HEK293 (cell line): ENCODE measurements at regions not wholly inside any gene's neighbourhood (a gene's known extent, or its start where the extent isn't known, plus 50 kb on each side); places are given as distances from the start of the nearest gene placed in this dataset.

ENCODE experiments used
- CTCF ChIA-PET: fragments of 350-600 bp; formaldehyde crosslinking; extraction: SDS; loops from one replicate; lab custom pipeline; 2021; ENCODE audit warnings: antibody characterized with exemption; lab: Yijun Ruan, JAX
- POLR2A ChIA-PET: fragments of 300-600 bp; formaldehyde crosslinking; extraction: SDS; loops from one replicate; lab custom pipeline; 2020; ENCODE audit warnings: antibody characterized with exemption, inconsistent platforms; lab: Yijun Ruan, JAX
- H3K27ac ChIP-seq: fragments of 200-500 bp; sonication (Bioruptor generic); 2 replicates; pipeline ENCODE4 v1.5.1; 2014; ENCODE audit warnings: low read depth, low read length, control low read depth, inconsistent platforms; ENCODE audit errors: extremely low read depth
- H3K36me3 ChIP-seq, 2 experiments: fragments of 200-500 bp in 1 of 2; sonication (Bioruptor generic) in 1 of 2; 1 replicate in 1 of 2; 2 replicates in 1 of 2; pipeline ENCODE4 v1.5.1; 2014 to 2017; ENCODE audit warnings: inconsistent platforms in 2 of 2, low read length in 2 of 2; ENCODE audit not compliant: control insufficient read depth in 2 of 2, insufficient read depth in 1 of 2
- H3K4me1 ChIP-seq: fragments of 200-500 bp; sonication (Bioruptor generic); 2 replicates; pipeline ENCODE4 v1.5.1; 2014; ENCODE audit warnings: mild to moderate bottlenecking, low read length, inconsistent platforms; ENCODE audit not compliant: control insufficient read depth, insufficient read depth
- H3K4me3 ChIP-seq: 2 replicates; pipeline ENCODE4 v1.5.1; 2011; ENCODE audit warnings: low read depth, mild to moderate bottlenecking, control low read depth, low read length, moderate library complexity
- H3K9me3 ChIP-seq: fragments of 200-500 bp; sonication (Bioruptor generic); 2 replicates; pipeline ENCODE4 v1.5.1; 2014; ENCODE audit warnings: low read depth, low read length, inconsistent platforms; ENCODE audit not compliant: control insufficient read depth, insufficient read depth
- HOXC10 ChIP-seq: sonication (generic); formaldehyde crosslinking; IDR thresholded peaks from 2 replicates; pipeline ENCODE4 v1.8.1; 2023; ENCODE audit warnings: mild to moderate bottlenecking, missing genetic modification reagents
- HOXD13 ChIP-seq: sonication (generic); formaldehyde crosslinking; IDR thresholded peaks from 2 replicates; pipeline ENCODE4 v1.8.0; 2022; ENCODE audit warnings: missing genetic modification reagents, borderline replicate concordance
- IKZF3 ChIP-seq: fragments of 450-650 bp; IDR thresholded peaks from 2 replicates; pipeline ENCODE4 v1.5.0; 2018; ENCODE audit warnings: missing biosample characterization, mild to moderate bottlenecking, missing genetic modification characterization, moderate library complexity
- KLF10 ChIP-seq: fragments of 450-650 bp; IDR thresholded peaks from 2 replicates; pipeline ENCODE4 v1.5.1; 2018; ENCODE audit warnings: missing biosample characterization, mild to moderate bottlenecking, missing genetic modification characterization
- KLF16 ChIP-seq: fragments of 450-650 bp; formaldehyde crosslinking; IDR thresholded peaks from 2 replicates; pipeline ENCODE4 v1.5.1; 2017; ENCODE audit warnings: missing biosample characterization, missing genetic modification characterization
- YY2 ChIP-seq: fragments of 450-650 bp; formaldehyde crosslinking; IDR thresholded peaks from 2 replicates; pipeline ENCODE4 v1.5.1; 2016; ENCODE audit warnings: missing biosample characterization, missing genetic modification characterization
- ZBTB21 ChIP-seq: fragments of 450-650 bp; formaldehyde crosslinking; IDR thresholded peaks from 2 replicates; pipeline ENCODE4 v1.5.1; 2017; ENCODE audit warnings: missing biosample characterization, missing genetic modification characterization
- ZBTB6 ChIP-seq: fragments of 450-650 bp; formaldehyde crosslinking; IDR thresholded peaks from 2 replicates; pipeline ENCODE4 v1.5.1; 2017; ENCODE audit warnings: missing biosample characterization, missing genetic modification characterization
- ZFP3 ChIP-seq: fragments of 450-650 bp; formaldehyde crosslinking; IDR thresholded peaks from 2 replicates; pipeline ENCODE4 v1.5.1; 2016; ENCODE audit warnings: low read depth, missing biosample characterization, missing genetic modification characterization
- ZNF138 ChIP-seq: fragments of 450-650 bp; formaldehyde crosslinking; IDR thresholded peaks from 2 replicates; pipeline ENCODE4 v1.5.1; 2016; ENCODE audit warnings: missing biosample characterization, missing genetic modification characterization, borderline replicate concordance
- ZNF140 ChIP-seq: fragments of 450-650 bp; formaldehyde crosslinking; IDR thresholded peaks from 2 replicates; pipeline ENCODE4 v1.5.1; 2016; ENCODE audit warnings: missing biosample characterization, missing genetic modification characterization
- ZNF2 ChIP-seq: fragments of 450-650 bp; formaldehyde crosslinking; IDR thresholded peaks from 2 replicates; pipeline ENCODE4 v1.5.1; 2016; ENCODE audit warnings: missing biosample characterization, missing genetic modification characterization
- ZNF202 ChIP-seq: fragments of 450-650 bp; formaldehyde crosslinking; IDR thresholded peaks from 2 replicates; pipeline ENCODE4 v1.5.1; 2016; ENCODE audit warnings: missing biosample characterization, missing genetic modification characterization, borderline replicate concordance
- ZNF23 ChIP-seq: fragments of 450-650 bp; formaldehyde crosslinking; IDR thresholded peaks from 2 replicates; pipeline ENCODE4 v1.5.1; 2016; ENCODE audit warnings: missing biosample characterization, missing genetic modification characterization, borderline replicate concordance
- ZNF324 ChIP-seq: fragments of 450-650 bp; formaldehyde crosslinking; IDR thresholded peaks from 2 replicates; pipeline ENCODE4 v1.5.1; 2016; ENCODE audit warnings: missing biosample characterization, missing genetic modification characterization
- ZNF423 ChIP-seq: fragments of 450-650 bp; formaldehyde crosslinking; IDR thresholded peaks from 2 replicates; pipeline ENCODE4 v1.5.1; 2016; ENCODE audit warnings: missing biosample characterization, missing genetic modification characterization
- ZNF501 ChIP-seq: fragments of 450-650 bp; formaldehyde crosslinking; IDR thresholded peaks from 2 replicates; pipeline ENCODE4 v1.5.1; 2016; ENCODE audit warnings: missing biosample characterization, missing genetic modification characterization
- ZNF555 ChIP-seq: fragments of 450-650 bp; formaldehyde crosslinking; conservative IDR thresholded peaks from 2 replicates; pipeline ENCODE4 v1.5.1; 2017; ENCODE audit warnings: missing biosample characterization, mild to moderate bottlenecking, missing genetic modification characterization, inconsistent platforms
- ZNF677 ChIP-seq: fragments of 450-650 bp; IDR thresholded peaks from 2 replicates; pipeline ENCODE4 v1.5.0; 2018; ENCODE audit warnings: missing biosample characterization, mild to moderate bottlenecking, missing genetic modification characterization, moderate library complexity
- ZNF776 ChIP-seq: fragments of 450-650 bp; formaldehyde crosslinking; IDR thresholded peaks from 2 replicates; pipeline ENCODE4 v1.5.0; 2017; ENCODE audit warnings: missing biosample characterization, missing genetic modification characterization, borderline replicate concordance
- TF ChIP-seq, protein P1 (sequence below): fragments of 450-650 bp; formaldehyde crosslinking; IDR thresholded peaks from 2 replicates; pipeline ENCODE4 v1.5.1; 2016; ENCODE audit warnings: missing biosample characterization, missing genetic modification characterization
- TF ChIP-seq, protein P2 (sequence below): fragments of 450-650 bp; formaldehyde crosslinking; IDR thresholded peaks from 2 replicates; pipeline ENCODE4 v1.5.1; 2016; ENCODE audit warnings: missing biosample characterization, missing genetic modification characterization
- TF ChIP-seq, protein P3 (sequence below): fragments of 450-650 bp; formaldehyde crosslinking; IDR thresholded peaks from 2 replicates; pipeline ENCODE4 v1.5.1; 2016; ENCODE audit warnings: missing biosample characterization, missing genetic modification characterization
- TF ChIP-seq, protein P4 (sequence below): fragments of 450-650 bp; formaldehyde crosslinking; IDR thresholded peaks from 2 replicates; pipeline ENCODE4 v1.5.1; 2016; ENCODE audit warnings: missing biosample characterization, missing genetic modification characterization
- TF ChIP-seq, protein P5 (sequence below): fragments of 450-650 bp; formaldehyde crosslinking; IDR thresholded peaks from 2 replicates; pipeline ENCODE4 v1.5.1; 2016; ENCODE audit warnings: missing biosample characterization, missing genetic modification characterization
- TF ChIP-seq, protein P6 (sequence below): fragments of 450-650 bp; formaldehyde crosslinking; IDR thresholded peaks from 2 replicates; pipeline ENCODE4 v1.5.1; 2017; ENCODE audit warnings: missing biosample characterization, mild to moderate bottlenecking, missing genetic modification characterization, moderate library complexity

DNA sequence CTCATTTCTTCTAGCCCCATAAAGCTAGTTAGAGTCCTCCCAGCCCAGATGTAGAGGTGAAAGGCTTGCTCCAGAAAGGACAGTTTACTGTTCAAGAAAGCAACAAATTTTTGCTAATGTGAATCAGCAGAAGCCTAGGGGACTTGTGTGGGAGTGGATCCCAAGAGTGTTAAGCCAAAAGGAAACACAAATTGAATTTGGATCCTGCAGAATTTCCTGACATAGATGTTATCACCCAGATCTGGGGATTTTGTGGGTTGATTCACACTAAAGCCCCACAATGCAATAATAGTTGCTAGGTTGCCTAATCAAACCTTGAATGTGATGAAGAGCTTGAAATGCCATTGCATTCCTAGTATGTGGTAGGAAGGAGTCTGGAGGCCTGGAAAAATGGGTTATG lies 135.2 kb upstream of the HS3ST3A1 start (continued):
- TF ChIP-seq ZNF423 (no peak), ZNF555 (no peak), HOXD13 (CRISPR knock-in tag) (no peak), ZBTB21 (tag by site-specific recombination) (no peak)
- TF ChIP-seq, all 188 proteins: peak for 0

GRCh38 chr17:13740686-13741085 lies 139.0 kb upstream of the HS3ST3A1 start:
- no peaks in the 10 kb centered on the region for H3K36me3 ChIP-seq
- no peak overlapping the region for H3K4me3 ChIP-seq
- no peaks in the 10 kb centered on the region for H3K4me1 ChIP-seq
- CTCF ChIA-PET = interaction anchor here (0.6 kb wide), 1 partner anchor 711 kb away, joined by 3 read pairs; no protein-coding TSS in a partner anchor
- H3K9me3 ChIP-seq = no peaks in the 10 kb centered on the region
- H3K27ac ChIP-seq = no peak overlapping the region
- POLR2A ChIA-PET = no interaction called here
- no peak for TF ChIP-seq ZNF140 (tag by site-specific recombination)
- no peak for TF ChIP-seq ZNF677 (tag by site-specific recombination)
- TF ChIP-seq, protein P1, sequence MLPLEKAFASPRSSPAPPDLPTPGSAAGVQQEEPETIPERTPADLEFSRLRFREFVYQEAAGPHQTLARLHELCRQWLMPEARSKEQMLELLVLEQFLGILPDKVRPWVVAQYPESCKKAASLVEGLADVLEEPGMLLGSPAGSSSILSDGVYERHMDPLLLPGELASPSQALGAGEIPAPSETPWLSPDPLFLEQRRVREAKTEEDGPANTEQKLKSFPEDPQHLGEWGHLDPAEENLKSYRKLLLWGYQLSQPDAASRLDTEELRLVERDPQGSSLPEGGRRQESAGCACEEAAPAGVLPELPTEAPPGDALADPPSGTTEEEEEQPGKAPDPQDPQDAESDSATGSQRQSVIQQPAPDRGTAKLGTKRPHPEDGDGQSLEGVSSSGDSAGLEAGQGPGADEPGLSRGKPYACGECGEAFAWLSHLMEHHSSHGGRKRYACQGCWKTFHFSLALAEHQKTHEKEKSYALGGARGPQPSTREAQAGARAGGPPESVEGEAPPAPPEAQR (tag by site-specific recombination) = no peak
- TF ChIP-seq, protein P2, sequence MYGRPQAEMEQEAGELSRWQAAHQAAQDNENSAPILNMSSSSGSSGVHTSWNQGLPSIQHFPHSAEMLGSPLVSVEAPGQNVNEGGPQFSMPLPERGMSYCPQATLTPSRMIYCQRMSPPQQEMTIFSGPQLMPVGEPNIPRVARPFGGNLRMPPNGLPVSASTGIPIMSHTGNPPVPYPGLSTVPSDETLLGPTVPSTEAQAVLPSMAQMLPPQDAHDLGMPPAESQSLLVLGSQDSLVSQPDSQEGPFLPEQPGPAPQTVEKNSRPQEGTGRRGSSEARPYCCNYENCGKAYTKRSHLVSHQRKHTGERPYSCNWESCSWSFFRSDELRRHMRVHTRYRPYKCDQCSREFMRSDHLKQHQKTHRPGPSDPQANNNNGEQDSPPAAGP (tag by site-specific recombination) = no peak
- TF ChIP-seq, protein P3, sequence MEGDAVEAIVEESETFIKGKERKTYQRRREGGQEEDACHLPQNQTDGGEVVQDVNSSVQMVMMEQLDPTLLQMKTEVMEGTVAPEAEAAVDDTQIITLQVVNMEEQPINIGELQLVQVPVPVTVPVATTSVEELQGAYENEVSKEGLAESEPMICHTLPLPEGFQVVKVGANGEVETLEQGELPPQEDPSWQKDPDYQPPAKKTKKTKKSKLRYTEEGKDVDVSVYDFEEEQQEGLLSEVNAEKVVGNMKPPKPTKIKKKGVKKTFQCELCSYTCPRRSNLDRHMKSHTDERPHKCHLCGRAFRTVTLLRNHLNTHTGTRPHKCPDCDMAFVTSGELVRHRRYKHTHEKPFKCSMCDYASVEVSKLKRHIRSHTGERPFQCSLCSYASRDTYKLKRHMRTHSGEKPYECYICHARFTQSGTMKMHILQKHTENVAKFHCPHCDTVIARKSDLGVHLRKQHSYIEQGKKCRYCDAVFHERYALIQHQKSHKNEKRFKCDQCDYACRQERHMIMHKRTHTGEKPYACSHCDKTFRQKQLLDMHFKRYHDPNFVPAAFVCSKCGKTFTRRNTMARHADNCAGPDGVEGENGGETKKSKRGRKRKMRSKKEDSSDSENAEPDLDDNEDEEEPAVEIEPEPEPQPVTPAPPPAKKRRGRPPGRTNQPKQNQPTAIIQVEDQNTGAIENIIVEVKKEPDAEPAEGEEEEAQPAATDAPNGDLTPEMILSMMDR (tag by site-specific recombination) = no peak
- TF ChIP-seq ZNF23 (tag by site-specific recombination) = no peak
- no peak for TF ChIP-seq HOXC10 (CRISPR knock-in tag)
- no peak for TF ChIP-seq ZNF324 (tag by site-specific recombination)
- no peak for TF ChIP-seq ZNF501
- TF ChIP-seq ZNF776 (tag by site-specific recombination) = no peak
- TF ChIP-seq, protein P4, sequence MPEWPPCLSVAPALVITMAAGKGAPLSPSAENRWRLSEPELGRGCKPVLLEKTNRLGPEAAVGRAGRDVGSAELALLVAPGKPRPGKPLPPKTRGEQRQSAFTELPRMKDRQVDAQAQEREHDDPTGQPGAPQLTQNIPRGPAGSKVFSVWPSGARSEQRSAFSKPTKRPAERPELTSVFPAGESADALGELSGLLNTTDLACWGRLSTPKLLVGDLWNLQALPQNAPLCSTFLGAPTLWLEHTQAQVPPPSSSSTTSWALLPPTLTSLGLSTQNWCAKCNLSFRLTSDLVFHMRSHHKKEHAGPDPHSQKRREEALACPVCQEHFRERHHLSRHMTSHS (tag by site-specific recombination) = no peak
- no peak for TF ChIP-seq ZFP3 (tag by site-specific recombination)

- Histone ChIP-seq H3K27ac (no peak overlapping the region), H3K36me3 (no peaks in the 10 kb centered on the region), H3K4me3 (no peak overlapping the region), H3K4me1 (no peaks in the 10 kb centered on the region), H3K9me3 (no peaks in the 10 kb centered on the region)
- CTCF ChIA-PET = interaction anchor here (0.8 kb wide), 1 partner anchor 147 kb away, joined by 6 read pairs; no protein-coding TSS in a partner anchor
- POLR2A ChIA-PET = no interaction called here
- TF ChIP-seq ZBTB6 (tag by site-specific recombination) (no peak), YY2 (tag by site-specific recombination) (no peak), IKZF3 (no peak), ZNF138 (tag by site-specific recombination) (no peak), KLF16 (tag by site-specific recombination) (no peak), ZNF2 (tag by site-specific recombination) (no peak), ZNF202 (tag by site-specific recombination) (no peak), KLF10 (tag by site-specific recombination) (no peak), ZNF501 (no peak)
- TF ChIP-seq, protein P5, sequence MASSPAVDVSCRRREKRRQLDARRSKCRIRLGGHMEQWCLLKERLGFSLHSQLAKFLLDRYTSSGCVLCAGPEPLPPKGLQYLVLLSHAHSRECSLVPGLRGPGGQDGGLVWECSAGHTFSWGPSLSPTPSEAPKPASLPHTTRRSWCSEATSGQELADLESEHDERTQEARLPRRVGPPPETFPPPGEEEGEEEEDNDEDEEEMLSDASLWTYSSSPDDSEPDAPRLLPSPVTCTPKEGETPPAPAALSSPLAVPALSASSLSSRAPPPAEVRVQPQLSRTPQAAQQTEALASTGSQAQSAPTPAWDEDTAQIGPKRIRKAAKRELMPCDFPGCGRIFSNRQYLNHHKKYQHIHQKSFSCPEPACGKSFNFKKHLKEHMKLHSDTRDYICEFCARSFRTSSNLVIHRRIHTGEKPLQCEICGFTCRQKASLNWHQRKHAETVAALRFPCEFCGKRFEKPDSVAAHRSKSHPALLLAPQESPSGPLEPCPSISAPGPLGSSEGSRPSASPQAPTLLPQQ (tag by site-specific recombination) = no peak
- TF ChIP-seq, protein P6, sequence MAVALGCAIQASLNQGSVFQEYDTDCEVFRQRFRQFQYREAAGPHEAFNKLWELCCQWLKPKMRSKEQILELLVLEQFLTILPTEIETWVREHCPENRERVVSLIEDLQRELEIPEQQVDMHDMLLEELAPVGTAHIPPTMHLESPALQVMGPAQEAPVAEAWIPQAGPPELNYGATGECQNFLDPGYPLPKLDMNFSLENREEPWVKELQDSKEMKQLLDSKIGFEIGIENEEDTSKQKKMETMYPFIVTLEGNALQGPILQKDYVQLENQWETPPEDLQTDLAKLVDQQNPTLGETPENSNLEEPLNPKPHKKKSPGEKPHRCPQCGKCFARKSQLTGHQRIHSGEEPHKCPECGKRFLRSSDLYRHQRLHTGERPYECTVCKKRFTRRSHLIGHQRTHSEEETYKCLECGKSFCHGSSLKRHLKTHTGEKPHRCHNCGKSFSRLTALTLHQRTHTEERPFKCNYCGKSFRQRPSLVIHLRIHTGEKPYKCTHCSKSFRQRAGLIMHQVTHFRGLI = no peak
These were observed 140.0 kb upstream of the HS3ST3A1 start for GRCh38 chr17:13741744-13742143.
